ENCODE measurements at regions not wholly inside any gene's neighbourhood (a gene's known extent, or its start where the extent isn't known, plus 50 kb on each side); places are given as distances from the start of the nearest gene placed in this dataset.
"Not testable (repeated sequence)": the region's sequence is repeated elsewhere in the genome, so short reads cannot be mapped to it uniquely, and the experiment has no call there.

DNA sequence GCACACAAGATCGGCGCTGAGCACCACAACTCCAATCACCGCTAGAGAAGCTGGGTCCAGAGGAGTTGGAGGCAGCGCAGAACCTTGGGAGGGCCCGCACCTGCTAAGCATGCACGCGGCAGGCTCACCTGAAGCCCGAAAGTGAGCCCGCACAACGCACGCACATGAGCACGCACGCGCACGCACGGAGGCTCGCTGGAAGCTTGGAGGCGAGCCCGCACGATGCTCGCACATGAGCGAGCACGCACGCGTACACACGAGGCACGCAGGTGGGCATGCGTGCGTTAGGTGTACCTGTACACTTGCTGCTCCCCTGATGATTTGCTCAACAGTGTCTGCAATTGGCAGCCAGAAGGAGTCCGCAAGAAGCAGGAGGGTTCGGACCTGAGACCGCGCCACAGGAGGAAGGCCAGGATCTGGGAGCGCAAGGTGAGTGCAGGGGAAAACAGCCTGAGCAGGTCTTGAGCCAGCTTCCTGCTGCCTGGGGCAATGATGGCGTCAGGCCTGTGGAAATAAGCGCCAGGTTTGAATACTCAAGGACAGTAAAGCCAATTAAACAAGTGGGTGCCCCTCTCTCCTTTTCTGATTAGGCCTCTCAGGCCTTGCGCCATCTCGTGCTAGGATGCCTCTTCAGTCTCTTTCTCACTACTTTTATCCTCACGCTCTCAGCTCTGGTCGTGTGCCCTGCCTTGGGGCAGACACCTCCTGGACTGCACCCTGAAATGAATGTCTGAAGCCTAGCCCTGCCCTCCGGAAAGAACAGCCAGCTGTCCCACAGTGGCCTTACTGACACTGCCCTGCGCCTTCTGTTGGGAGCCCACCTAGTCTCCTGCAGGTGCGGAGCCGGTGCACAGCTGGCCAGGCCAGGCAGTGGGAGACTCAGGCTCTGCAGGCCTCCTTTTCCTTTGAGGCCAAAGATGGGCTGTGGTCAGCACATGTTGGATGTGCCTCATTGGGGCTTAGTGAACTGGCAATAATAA is 340.4 kb downstream of the CDC5L start:
- DNase-seq: no peak

DNA sequence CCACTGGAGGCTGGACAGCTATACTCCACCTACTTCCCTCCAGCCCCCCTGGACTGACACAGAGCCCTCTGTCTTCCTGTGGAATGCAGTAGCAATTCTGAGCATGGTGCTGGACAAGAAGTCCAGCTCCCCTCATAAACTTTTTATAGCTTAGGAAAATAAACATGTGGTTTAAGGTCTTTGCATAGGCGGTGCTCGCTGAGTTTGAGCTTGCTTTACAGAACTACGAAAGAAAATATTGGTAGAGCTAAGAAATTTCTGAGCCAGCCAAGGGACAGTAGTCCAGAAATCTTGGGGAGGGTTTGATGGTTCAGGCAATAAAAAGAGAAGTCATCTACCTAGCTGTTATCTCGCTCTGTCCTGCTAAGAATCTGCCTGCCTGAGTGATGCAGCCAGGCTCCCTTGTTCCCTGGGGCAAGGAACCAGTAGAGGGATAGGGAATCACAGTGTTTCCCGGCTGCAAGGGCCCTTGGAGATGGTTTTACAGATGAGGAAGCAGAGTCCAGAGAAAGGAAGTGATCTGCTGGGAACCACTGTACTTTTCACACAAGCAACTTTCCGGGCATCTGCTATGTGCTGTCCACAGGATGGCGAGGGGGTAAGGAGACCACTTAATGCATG is 343.4 kb downstream of the CDC5L start:
- no peak for DNase-seq

DNA sequence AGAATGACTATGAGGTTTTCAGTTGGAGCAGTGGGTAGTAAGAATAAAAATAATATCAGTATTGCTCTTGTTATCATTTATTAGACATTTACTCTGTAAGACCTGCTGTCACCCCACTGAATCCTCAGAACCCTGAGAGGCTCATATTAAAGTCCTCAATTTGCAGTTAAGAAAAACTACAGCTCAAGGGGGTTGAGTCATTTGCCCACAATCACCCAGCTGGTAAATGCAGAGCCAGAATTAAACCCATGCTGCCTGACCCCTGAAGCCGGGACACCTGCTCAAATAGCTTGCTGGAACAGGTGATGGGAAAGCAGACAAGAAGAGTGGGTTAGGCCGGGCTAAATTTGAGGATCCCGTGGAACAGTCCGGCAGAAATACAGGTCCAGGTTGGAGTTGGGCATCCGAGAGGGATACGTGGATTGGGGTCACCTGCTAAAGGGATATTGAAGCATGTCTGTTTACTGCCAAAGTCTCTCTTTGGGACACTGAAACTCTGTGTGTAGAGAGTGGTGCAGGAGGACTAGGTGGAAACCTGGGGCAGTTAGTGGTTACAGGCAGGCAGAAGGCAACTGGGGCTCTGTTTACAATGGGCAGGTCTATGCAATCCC is 344.1 kb downstream of the CDC5L start:
- DNase-seq: no peak

DNA sequence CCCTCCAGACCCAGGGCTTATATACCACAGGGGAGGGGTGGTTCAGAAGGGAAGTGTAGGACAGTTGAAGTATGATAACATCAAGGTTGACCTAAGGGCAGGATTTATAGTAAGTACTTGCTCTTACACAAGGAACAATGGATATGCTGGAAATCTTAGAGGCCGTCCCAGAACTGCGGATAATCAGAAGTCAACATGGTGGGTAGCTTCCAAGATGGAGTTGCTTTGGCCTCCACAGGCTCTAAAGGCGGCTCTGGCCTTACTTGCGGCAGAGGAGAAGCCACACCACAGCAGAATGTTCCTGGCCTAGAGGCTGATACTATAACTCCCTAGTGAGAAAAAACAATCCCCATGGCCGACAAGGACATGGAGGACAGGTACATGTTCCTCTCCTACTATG is 344.7 kb downstream of the CDC5L start:
- no peak for DNase-seq

GRCh38 chr6:44733126-44733525 is 345.6 kb downstream of the CDC5L start:
- no peak for DNase-seq

DNA sequence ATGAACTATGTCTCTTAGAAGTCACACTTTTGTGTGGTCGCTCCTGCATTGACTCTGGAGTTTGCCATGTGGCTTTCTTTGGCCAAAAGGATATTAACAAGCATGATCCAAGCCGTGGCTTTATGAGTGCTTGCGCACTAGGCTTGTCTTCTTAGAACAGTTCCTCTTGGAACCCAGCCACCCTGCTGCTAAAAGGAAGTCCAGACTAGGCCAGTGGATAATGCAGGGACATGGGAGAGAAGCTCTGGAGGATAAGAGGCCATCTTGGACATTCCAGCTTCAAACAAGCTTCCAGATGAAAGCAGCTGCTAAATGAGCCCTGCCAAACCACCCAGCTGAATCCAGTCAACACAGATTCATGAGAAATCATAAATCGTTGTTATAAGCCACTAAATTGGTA is 346.4 kb downstream of the CDC5L start:
- no peak for DNase-seq

DNA sequence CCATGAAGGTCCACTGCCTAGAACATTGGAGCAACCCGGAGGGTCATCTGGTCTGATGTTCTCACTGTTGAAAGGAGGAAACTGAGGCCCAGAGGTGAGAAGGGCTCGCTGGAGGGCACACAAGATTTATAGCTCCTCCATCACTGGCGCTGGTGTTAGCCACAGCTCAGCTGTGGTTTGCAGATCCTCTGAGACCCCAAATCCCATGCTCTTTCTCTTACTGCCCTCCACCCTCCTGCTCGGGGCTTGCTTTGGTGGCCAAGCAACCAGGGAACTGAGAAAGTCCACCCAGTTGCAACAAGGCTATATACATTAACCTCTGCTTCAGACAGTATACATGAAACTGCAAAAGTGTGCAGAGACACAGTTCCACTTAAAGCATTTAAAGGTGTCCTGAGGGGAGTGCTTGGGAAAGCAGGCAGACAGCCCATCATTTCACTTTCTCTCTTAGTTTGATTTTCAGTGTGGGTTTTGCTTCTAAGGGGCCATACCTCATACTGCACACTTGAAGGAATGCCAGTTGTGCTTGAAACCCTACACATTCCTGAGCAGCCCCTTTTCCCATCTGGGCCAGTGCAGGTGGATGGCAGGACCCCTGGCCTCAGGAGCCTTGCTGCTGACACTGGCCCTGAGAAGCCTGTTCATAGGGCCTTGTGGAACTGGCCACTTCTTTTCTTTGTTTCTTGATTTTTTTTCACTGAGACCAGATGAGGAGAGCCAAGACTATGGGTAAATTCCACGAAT is 347.6 kb downstream of the CDC5L start:
- no peak for DNase-seq

GRCh38 chr6:44735630-44735963 is 348.1 kb downstream of the CDC5L start:
- no peak for DNase-seq

DNA sequence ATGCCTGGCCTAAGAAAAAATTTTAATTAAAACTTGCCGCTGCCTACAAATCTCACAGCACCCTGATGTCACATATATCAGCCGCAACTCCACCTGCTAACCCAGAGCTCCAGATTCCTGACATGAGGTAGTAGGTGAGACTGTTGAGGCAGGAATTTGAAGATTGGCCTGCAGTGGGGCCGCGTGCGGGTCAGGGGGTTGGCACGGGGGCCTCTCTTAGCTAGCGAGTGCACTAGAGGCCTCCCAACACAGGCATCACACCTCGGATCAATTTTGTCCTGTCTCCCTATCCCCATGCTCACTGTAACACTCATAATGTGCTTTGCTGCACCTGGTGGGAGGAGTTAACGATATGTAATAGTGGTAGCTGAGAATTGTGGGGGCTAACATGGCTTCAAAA is 349.8 kb downstream of the CDC5L start:
- DNase-seq: no peak

- no peak for DNase-seq
These were observed 350.5 kb downstream of the CDC5L start for GRCh38 chr6:44737829-44738528.

DNA sequence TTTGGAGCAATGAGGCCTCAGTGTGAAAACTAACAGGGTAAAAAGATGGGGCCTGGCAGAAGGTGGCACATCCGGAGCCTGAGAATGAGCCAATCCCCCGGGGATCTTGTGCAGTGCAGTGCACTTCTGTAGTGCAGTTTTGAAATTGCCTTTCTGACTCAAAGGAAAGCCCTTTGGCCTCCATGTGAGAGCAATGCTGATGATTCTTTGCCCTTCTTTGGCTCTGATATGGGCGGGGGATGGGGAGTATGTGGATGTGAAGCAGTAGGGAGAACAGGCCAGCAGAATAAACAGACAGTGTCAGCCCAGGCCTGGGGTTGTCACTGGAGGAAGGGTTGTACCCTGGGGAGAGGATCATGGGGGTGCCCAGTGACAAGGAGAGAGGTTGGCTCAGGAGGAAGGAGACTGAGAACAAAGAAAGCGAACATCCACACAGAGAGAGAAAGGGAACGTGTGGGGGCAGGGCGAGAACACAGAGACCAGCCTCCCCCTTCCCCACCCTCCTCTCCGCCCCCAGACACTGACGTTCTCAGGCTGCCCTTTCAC is 351.2 kb downstream of the CDC5L start:
- no peak for DNase-seq

- no peak for DNase-seq
These were observed 351.7 kb downstream of the CDC5L start for GRCh38 chr6:44739181-44739580.

DNA sequence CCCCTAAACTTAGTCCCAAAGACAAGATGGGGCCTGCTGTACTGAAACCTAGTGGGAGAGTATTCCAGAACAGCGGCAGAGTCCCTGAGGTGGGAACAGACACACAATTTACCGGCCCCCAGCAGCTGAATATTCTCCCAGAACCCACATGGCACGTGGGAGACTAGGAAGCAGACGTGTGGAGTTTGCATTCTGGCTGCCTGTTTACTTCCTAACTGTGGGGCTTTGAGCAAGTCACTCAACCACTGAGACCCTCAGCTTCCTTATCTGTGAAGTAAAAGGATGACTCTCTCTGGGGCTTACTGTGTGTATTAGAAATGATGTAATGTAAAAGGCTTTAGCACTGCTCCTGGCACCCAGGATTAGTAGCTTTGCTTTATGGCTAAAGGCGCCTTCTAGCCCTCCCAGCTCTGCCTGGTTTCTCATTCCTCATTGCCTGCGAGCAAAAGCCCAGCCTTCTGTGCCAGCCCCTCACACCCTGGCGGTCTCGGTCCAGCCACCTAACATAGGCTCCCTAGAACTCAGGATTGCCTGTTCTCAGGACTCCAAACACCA is 353.1 kb downstream of the CDC5L start:
- no peak for DNase-seq

GRCh38 chr6:44742201-44742600 is 354.7 kb downstream of the CDC5L start:
- DNase-seq: no peak

DNA sequence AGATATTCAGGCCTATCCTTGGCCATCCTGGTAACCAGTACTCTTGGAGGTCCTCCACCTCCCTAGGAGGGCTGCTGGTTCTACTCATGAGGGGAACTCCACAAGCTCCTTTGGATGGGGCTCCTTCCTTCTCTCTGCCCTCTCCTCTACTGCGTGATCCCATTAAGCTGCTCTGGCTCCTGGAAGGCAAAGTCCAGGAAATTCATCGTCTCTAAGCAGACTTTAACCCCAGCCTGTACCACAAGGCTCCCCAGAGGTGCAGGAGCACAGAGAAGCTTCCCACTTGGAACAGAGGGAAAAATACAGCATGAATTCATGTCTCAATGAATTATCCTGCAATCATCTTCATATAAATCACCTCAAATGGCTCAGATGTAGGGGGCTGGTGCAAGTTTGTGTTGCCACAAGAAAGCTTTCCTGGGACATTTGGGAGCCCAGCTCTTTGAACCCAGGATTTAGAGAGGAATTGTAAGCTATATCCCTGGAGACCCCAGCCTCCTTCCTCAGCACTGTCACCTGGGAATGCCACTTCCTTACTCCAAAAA is 355.4 kb downstream of the CDC5L start:
- DNase-seq: no peak

GRCh38 chr6:44760116-44760515 is 372.6 kb downstream of the CDC5L start:
- DNase-seq: not testable (repeated sequence)

DNA sequence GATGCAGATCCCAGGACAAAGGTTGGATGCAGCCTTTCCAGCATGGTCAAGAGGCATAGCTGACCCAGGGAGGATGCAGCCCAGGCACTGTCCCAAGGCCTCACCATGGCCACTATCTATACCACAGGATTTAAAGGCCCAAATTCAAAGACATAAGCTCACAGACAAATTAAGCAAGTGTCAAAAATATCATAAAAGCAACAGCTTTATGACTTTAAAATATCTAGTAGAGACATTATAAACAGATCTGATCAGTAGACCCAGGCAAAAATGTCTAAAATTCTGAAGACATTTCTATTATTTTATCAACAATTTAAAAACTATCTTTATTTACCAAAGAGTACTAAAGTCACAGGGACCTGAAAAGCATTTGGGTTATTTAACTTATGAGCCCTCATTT is 373.5 kb downstream of the CDC5L start:
- no peak for DNase-seq

DNA sequence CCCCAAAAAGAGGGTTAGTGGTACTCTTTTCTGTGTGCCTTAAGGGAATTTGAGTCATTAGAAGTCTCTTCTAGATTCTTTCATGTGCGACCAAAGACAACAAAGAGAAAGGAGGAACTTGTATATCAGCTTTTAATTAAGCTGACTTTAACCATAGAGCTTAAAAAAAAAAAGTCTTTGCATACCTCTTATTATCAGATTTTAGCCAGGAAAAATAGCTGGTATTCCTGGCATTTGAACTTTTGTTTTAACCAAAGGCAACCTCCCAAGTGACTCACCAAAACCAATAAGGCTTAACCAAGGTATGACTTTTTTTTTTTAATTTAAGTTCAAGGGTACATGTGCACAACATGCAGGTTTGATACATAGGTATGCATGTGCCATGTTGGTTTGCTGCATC is 375.0 kb downstream of the CDC5L start:
- DNase-seq: no peak

DNA sequence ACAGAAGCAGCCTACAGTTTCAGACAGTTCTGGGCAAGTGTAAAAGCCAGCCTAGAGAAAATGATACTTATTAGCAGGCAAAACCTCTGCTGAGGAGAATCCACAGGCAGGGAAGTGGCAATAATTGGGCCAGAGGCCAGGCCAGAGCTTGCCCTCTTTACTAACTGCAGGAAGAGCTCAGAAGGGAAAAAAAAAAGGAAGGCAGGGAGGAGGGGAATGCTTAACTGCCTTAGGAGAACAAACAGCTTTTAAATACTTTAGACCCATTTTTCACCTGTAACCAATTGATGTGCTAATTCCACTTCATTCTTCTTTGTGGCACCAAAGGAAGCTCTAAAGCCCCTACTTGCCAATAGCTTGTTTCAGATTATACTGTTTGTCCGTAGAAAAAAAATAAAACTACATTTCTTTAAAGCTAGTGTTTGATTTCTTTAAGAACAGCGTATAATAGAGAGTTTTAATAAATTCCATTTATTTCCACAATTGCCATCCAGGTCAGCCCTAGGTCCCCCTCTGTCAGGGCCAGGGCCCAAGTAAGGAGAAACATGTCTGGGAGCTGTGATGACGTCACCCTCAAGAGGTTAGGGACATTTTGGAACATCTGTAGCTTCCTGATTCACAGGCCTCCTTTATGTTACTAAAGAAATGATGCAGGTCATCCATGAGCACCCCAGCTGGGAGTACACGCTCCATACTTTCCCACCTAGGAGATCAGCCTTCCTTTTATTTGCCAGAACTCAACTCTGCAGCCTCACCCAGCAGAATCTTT is 384.3 kb downstream of the CDC5L start:
- DNase-seq: no peak

GRCh38 chr6:44772838-44773237 is 385.3 kb downstream of the CDC5L start:
- no peak for DNase-seq

GRCh38 chr6:44775121-44775520 is 387.6 kb downstream of the CDC5L start:
- no peak for DNase-seq

Measured in NCI-H146 (cell line).